ENCODE measurements at regions not wholly inside any gene's neighbourhood (a gene's known extent, or its start where the extent isn't known, plus 50 kb on each side); places are given as distances from the start of the nearest gene placed in this dataset.

- no peak for DNase-seq
These were observed 279.0 kb downstream of the FOXA2 start for GRCh38 chr20:22305381-22305780.

GRCh38 chr20:22303523-22303922 is 280.8 kb downstream of the FOXA2 start:
- no peak for DNase-seq

GRCh38 chr20:22302039-22302438 is 282.3 kb downstream of the FOXA2 start:
- DNase-seq, result no peak

DNA sequence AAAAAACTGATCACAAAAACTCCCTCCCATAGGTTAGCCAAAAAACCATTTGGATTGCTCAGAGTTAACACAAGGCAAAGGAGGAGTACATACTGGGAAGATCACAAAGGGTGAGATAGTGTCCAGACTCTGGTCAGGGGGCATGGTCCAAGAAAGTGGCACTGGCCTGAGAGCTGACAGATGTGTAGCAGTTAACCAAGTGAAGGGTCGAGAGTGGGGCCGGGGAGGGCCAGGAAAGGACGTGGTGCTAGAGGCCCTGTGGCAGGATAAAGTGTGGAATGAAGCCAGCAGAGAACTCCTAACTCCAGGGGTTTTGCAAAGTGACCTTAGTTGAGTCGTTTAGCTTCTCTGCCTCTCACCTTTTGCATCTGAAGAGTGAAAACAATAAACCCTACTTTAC is 290.5 kb downstream of the FOXA2 start:
- DNase-seq, result no peak

GRCh38 chr20:22289442-22289841 is 294.9 kb downstream of the FOXA2 start:
- no peak for DNase-seq

- DNase-seq, result no peak
These were observed 295.4 kb downstream of the FOXA2 start for GRCh38 chr20:22288957-22289356.

DNA sequence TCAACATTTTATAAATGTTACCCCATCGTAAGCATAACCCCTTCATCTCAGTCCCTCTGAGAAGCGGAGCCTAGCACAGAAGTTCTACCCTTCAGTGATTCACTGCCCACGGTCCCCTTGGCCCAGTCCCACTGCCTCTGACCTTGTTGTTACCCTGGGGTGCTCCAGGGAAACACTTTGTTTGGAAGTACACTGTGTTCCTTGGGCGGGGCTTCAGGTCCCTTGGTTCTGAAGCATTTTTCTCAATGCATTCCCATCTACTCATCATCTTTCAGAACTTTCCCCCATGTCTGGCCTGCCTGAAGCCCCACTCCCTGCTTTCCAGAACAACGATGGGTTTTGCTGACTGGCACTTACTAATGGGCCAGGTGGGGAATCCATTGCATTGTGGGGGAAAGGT is 296.2 kb downstream of the FOXA2 start:
- DNase-seq, result no peak

GRCh38 chr20:22285555-22285954 is 298.8 kb downstream of the FOXA2 start:
- no peak for DNase-seq

DNA sequence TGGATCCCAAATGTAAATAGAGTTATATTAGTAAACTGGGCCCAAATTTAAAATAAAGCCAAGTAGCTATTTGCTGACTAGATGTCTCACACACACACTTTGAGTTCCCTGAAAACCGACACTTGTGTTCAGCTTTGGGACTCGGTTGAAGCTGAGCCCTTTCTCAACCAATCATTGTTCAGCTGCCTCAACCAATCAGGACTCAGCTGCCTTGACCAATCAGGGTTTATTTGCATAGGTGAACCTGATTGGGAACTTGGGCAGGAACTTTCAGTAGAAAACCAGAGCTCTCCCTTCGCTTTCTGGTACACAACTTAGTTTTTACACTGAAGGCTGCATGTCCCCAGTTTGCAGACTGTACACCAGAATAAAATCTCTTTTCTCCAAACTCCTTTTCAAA is 301.7 kb downstream of the FOXA2 start:
- DNase-seq, result no peak

GRCh38 chr20:22274330-22274729 is 310.0 kb downstream of the FOXA2 start:
- no peak for DNase-seq

DNA sequence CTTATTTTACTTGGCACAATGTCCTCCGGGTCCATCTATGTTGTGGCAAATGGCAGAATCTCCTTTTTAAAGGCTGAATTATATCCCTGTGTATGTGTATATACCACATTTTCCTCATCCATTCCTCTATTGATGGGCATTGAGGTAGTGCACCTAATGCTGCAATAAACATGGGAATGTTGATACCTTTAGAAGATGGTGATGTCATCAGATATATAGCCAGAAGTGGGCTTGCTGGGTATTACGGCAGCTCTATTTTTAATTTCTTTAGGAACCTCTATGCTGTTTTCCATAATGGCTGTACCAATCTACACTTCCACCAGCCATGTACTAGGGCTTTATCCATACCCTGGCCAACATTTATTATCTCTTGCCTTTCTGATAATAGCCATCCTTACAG is 315.7 kb downstream of the FOXA2 start:
- DNase-seq, result no peak

DNA sequence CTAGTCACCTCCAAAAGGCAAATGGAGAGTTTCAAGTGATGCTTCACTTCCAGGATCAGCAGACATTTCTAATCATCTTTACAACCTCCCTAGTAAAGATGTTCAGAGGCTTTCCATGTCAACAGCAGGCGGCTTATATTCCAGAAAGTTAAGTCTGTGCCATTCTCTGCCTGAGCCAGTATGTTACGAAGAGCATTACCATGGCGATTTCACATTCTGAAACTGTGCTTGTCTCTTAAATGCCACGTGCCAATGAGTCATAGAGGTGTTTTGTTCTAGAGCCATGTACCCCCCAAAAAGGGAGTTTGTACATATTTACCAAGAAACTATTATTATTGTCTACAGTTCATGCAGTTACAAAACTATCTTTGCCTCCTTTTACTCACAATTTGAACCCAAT is 319.5 kb downstream of the FOXA2 start:
- DNase-seq, result no peak

DNA sequence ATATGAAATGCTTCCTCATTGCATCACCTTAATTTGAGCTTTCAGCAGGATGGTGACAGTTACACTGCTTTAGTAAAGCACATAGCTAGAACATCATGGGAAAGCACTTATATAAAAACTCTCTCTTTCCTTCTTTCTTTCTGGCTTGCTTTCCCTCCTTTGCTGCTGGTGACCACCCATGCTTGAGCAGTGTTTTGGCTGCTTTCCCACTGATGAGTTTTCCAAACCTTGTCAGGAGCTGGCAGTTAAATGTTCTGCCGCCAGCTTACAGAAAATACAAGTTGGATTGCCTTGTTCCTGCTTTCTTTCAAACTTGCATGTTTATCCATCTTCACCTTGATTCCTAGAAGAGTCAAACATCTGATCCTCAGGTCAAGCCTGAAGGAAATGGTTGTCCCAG is 323.9 kb downstream of the FOXA2 start:
- no peak for DNase-seq

GRCh38 chr20:22257912-22258311 is 326.5 kb downstream of the FOXA2 start:
- no peak for DNase-seq

DNA sequence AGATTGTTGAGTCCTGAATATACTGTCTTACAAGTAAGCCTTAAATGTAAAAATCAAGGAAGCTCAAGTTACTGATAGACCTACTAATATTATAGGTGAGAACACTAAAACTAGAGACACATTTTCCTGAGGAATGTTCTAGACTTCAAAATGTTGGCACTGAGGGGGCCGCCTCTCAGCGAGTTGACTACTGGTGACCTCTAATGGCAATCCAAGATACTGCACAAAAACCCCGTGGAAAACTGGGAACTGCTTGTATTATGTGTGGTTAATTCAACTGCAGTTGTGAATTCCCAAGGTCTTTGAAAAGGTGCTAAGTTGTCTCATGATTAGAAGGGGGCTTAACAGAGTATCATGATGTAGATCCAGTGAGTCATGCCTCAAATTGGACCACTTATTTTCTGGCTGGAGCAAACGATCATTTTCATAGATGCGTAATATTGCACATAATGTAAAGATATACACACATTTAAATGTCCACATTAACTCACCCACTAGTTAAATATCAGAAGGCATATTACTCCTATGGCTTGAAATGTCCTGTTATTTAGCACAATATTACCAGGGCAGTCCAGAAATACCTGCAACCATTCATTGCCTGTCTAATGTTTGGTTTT is 336.2 kb downstream of the FOXA2 start:
- peak in 1 of 2 experiments; percentile 1 for DNase-seq

DNA sequence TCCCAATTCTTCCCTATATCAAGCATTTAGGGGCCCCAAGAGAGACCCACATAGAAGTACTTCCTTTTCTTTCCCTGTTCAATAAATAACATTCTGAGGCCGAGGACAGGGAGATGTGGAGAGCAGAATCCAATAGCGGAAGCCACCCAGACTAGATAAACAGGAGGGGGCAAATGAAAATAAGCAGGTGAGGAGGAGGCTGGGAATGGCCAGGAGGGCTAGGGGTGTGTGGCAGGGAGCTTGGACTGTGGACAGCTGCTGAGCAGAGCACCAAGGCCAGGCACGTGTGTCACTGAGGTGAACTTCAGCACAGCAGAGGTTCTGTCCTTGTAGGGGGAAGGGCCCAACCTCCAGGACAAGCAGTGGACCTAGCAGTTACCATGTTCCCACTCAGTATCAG is 339.2 kb downstream of the FOXA2 start:
- DNase-seq, result no peak

DNA sequence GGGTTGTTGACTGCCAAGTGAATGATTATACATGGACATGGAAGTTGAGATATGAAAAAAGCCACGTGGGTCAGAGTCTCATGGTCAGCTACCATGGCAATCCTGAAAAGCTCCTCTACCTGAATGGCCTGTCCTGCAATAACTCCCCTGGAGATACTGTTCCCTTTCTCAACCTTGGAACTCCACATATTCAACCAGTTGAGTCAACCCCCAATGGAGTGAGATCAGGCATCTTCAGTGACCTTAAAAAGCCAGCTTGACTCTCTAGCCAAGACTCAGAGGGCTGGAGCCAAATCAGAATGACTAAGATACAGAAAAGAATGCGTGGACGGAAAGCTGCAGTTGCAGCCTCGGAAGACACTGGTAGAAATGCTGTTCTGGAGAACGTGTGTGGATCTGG is 341.3 kb downstream of the FOXA2 start:
- DNase-seq, result no peak

- no peak for DNase-seq
These were observed 342.8 kb downstream of the FOXA2 start for GRCh38 chr20:22241609-22242008.

DNA sequence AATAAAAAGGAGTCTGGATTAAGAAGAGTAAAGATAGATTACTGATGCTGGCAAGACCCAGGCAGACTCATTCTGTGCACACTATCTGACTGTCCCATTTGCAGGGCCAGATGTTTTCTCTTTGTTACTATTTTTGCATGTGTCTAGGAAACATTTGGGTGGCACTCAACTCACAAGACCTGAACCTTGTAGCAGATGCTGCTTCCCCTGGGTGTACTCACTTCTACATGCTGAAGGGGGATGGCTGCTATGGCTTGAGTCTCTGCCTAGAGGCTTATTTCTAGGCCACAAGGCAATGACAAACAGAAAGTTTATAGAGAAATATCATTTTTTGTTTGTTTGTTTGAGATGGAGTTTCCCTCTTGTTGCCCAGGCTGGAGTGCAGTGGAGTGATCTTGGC is 351.4 kb downstream of the FOXA2 start:
- no peak for DNase-seq

GRCh38 chr20:22232473-22232872 is 351.9 kb downstream of the FOXA2 start:
- DNase-seq, result no peak

GRCh38 chr20:22226849-22227700 is 357.3 kb downstream of the FOXA2 start:
- DNase-seq, result no peak

DNA sequence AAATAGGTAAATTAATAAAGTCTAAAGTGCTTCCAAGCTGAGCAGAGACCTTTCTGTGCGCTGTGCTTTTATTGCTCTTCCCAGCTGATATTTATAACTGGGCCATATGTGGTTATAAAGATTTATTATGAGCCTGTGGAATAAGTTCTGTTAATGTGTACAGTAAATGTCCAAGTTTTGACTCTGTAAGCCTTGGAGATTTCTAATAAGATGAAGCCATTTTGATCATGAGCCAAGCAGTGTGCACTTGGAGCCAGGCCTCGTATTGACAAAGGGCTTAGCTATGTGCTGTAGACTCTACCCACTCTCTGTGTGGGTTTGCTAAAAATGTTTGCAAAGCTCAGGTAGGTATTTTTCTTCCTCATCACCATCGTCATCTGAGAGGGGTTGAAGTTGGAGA is 361.1 kb downstream of the FOXA2 start:
- no peak for DNase-seq

- DNase-seq, result no peak
These were observed 366.5 kb downstream of the FOXA2 start for GRCh38 chr20:22217712-22218352.

GRCh38 chr20:22216984-22217383 is 367.4 kb downstream of the FOXA2 start:
- DNase-seq, result no peak
